AG04450 (cell line): ENCODE measurements at regions not wholly inside any gene's neighbourhood (a gene's known extent, or its start where the extent isn't known, plus 50 kb on each side); places are given as distances from the start of the nearest gene placed in this dataset.
"Not testable (repeated sequence)": the region's sequence is repeated elsewhere in the genome, so short reads cannot be mapped to it uniquely, and the experiment has no call there.

ENCODE experiments used
- CTCF ChIA-PET: fragments of 300-600, 350-600 bp; formaldehyde crosslinking; extraction: SDS; loops from one replicate; lab custom pipeline; 2022; ENCODE audit warnings: antibody characterized with exemption, inconsistent platforms; lab: Charles Lee
- POLR2A ChIA-PET: fragments of 350-600 bp; formaldehyde crosslinking; extraction: SDS; loops from one replicate; lab custom pipeline; 2021; ENCODE audit warnings: antibody characterized with exemption, inconsistent platforms; lab: Yijun Ruan, JAX
- DNase-seq: peaks from one replicate; pipeline ENCODE4 v3.0.0-alpha.2; 2011; ENCODE audit warnings: low read depth, low spot score
- H3K27ac ChIP-seq: one replicate; pipeline ENCODE4 v1.5.1; 2012; ENCODE audit warnings: low read depth, low read length, control low read depth
- H3K27me3 ChIP-seq: one replicate; pipeline ENCODE4 v1.6.0; 2012; ENCODE audit warnings: low read length; ENCODE audit not compliant: control insufficient read depth, insufficient read depth
- H3K4me3 ChIP-seq: 2 replicates; pipeline ENCODE4 v1.5.1; 2011; ENCODE audit warnings: mild to moderate bottlenecking, low read depth, low read length, control low read depth
- H3K9me3 ChIP-seq: 2 replicates; pipeline ENCODE4 v1.5.1; 2012; ENCODE audit warnings: low read length; ENCODE audit not compliant: control insufficient read depth, insufficient read depth
- CTCF ChIP-seq: IDR thresholded peaks from 2 replicates; pipeline ENCODE4 v1.5.1; 2011; ENCODE audit warnings: low read depth, low read length, control low read depth, inconsistent platforms

GRCh38 chrX:30008031-30008430 lies 207.3 kb upstream of the MAGEB2 start:
- no peak for TF ChIP-seq CTCF
- ChIA-PET CTCF (no interaction called here), POLR2A (no interaction called here)
- DNase-seq: no peak
- Histone ChIP-seq H3K4me3 (no peak overlapping the region), H3K27ac (no peak overlapping the region), H3K27me3 (no peaks in the 10 kb centered on the region), H3K9me3 (no peaks in the 10 kb centered on the region)

- ChIA-PET POLR2A (no interaction called here), CTCF (no interaction called here)
- Histone ChIP-seq H3K9me3 (no peaks in the 10 kb centered on the region), H3K4me3 (no peak overlapping the region), H3K27me3 (no peaks in the 10 kb centered on the region), H3K27ac (no peak overlapping the region)
- TF ChIP-seq CTCF: no peak
- no peak for DNase-seq
Measured at GRCh38 chrX:30010471-30010870, 204.9 kb upstream of the MAGEB2 start.

- POLR2A ChIA-PET: no interaction called here
Measured at GRCh38 chrX:30015440-30015839, 199.9 kb upstream of the MAGEB2 start.

GRCh38 chrX:30027636-30028035 lies 187.7 kb upstream of the MAGEB2 start:
- H3K9me3 ChIP-seq: no peaks in the 10 kb centered on the region
- POLR2A ChIA-PET: no interaction called here
- CTCF ChIA-PET: no interaction called here

More at GRCh38 chrX:30015440-30015839, 199.9 kb upstream of the MAGEB2 start:
- no peaks in the 10 kb centered on the region for H3K27me3 ChIP-seq
- no peak for DNase-seq
- H3K4me3 ChIP-seq: no peak overlapping the region
- CTCF ChIA-PET: no interaction called here
- H3K9me3 ChIP-seq: no peaks in the 10 kb centered on the region
- H3K27ac ChIP-seq: no peak overlapping the region
- TF ChIP-seq CTCF: no peak

GRCh38 chrX:30036406-30036805 lies 179.0 kb upstream of the MAGEB2 start:
- H3K27ac ChIP-seq, POLR2A ChIA-PET, H3K9me3 ChIP-seq, H3K27me3 ChIP-seq, H3K4me3 ChIP-seq, DNase-seq: not testable (repeated sequence)
- CTCF ChIA-PET: interaction anchor here (0.5 kb wide), 1 partner anchor 812 kb away, joined by 3 read pairs; no protein-coding TSS in a partner anchor

More at GRCh38 chrX:30027636-30028035, 187.7 kb upstream of the MAGEB2 start:
- Histone ChIP-seq H3K27me3 (no peaks in the 10 kb centered on the region), H3K4me3 (no peak overlapping the region), H3K27ac (no peak overlapping the region)
- DNase-seq: no peak
- no peak for TF ChIP-seq CTCF

- Histone ChIP-seq H3K27ac (no peak overlapping the region), H3K4me3 (no peak overlapping the region), H3K9me3 (no peaks in the 10 kb centered on the region), H3K27me3 (no peaks in the 10 kb centered on the region)
- ChIA-PET CTCF (no interaction called here), POLR2A (no interaction called here)
- no peak for DNase-seq
- TF ChIP-seq CTCF: no peak
Measured at GRCh38 chrX:30039768-30040167, 175.6 kb upstream of the MAGEB2 start.
